ENCODE measurements at regions not wholly inside any gene's neighbourhood (a gene's known extent, or its start where the extent isn't known, plus 50 kb on each side); places are given as distances from the start of the nearest gene placed in this dataset.
"Not testable (repeated sequence)": the region's sequence is repeated elsewhere in the genome, so short reads cannot be mapped to it uniquely, and the experiment has no call there.

DNA sequence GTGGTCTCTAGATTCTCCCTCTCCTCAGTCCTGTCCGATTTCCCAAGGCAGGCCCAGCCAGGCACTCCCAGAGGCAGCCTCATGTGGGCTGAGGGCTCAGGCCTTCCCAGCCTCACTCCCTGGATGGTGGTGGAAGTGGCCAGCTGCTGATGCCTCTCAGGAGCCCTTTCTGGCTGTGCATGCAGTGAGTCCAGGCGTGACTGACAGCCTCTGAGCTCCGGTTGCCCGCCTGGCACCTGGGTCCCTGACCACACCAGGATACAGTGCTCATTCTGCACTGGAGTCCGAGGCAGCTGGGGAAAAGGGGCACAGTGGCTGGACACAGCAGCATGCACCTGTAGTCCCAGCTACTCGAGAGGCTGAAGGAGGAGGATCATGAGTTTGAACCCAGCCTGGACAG lies 132.6 kb downstream of the CUL2 start:
- DNase-seq (ENCODE audit: low read depth in 2 of 2) = no peak

DNA sequence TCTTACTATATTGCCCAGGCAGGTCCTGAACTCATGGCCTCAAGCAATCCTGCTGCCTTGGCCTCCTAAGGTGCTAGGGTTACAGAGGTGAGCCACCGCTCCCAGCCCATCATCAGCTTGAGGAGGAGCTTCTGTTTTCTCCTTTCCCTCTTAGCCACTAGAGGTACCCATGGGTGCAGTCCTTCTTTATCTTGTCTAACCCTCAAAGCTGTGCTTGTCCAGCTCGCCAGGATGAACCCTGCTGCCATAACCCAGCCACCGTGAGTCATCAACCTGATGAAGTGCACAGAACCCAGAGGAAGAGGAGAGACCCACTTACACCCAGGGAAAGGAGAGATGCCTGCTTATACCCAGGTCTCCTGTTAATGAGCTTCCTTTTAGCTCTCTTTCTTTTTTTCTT lies 133.4 kb downstream of the CUL2 start:
- no peak for DNase-seq (ENCODE audit: low read depth in 2 of 2)

DNA sequence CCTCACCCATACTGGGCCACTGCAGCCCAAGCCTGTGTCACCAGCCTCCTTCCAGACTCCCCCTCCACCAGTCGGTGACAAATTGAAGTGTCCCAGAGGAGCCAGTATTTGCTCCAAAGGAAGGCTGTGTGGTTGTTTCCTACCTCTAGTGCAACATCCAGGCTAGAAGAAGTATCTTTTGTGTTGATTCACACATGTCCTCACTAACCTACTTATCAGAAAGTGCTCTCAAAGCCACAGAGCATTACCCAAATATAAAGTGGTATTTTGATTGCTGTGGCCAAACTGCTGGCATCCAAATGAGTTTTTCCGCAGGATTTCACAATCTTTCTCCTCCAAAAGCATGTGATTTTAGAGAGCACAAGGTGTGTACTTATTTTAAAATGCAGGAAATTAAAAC lies 134.8 kb downstream of the CUL2 start:
- no peak for DNase-seq (ENCODE audit: low read depth in 2 of 2)

DNA sequence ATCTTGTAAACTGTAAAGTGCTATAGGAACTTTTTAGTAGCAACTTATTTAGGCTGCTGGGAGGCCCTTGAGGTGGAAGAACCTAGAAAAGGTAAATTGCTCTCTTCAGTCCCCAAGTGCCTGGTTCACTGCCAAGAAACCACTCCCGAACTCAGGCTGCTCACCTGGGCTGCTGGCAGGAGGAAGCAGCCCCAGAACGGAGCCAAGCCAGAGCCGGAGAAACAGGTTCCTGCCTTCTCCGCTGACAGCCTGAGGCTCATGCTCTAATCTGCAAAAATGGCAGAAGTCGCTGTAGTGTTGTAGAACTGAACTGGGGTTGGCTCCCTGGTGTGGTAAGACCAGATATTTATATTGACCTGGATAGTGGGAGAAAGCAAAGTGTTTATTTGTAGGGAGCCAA lies 136.0 kb downstream of the CUL2 start:
- no peak for DNase-seq (ENCODE audit: low read depth in 2 of 2)

DNA sequence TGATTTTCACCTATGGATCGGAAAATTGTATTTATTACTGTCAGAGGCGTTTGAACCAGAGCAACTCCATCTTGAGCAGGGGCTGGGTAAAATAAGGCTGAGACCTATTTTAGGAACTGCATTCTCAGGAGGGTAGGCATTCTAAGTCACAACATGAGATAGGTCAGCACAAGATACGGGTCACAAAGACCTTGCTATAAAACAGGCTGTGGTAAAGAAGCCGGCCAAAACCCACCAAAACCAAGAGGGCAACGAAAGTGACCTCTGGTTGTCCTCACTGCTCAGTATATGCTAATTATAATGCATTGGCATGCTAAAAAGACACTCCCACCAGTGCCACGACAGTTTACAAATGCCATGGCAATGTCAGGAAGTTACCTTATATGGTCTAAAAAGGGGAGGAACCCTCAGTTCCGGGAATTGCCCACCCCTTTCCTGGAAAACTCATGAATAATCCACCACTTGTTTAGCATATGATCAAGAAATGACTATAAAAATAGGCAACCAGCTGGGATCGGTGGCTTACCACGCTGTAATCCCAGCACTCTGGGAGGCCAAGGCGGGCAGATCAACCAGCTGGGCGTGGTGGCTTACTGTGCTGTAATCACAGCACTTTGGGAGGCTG lies 136.3 kb upstream of the PARD3 start:
- DNase-seq (ENCODE audit: low read depth in 2 of 2) = peak in 1 of 2 donors; percentile 7

DNA sequence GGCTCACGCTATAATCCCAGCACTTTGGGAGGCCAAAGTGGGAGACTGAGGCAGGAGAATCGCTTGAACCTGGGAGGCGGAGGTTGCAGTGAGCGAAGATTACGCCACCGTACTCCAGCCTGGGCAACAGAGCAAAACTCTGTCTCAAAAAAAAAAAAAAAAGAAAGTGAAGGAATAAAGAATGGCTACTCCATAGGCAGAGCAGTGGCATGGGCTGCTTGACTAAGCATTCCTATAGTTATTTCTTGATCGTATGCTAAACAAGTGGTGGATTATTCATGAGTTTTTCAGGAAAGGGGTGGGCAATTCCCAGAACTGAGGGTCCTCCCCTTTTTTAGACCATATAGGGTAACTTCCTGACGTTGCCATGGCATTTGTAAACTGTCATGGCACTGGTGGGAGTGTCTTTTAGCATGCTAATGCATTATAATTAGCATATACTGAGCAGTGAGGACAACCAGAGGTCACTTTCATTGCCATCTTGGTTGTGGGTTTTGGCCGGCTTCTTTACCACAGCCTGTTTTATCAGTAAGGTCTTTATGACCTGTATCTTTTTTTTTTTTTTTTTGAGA lies 130.9 kb upstream of the PARD3 start:
- DNase-seq (ENCODE audit: low read depth in 2 of 2) = not testable (repeated sequence)

DNA sequence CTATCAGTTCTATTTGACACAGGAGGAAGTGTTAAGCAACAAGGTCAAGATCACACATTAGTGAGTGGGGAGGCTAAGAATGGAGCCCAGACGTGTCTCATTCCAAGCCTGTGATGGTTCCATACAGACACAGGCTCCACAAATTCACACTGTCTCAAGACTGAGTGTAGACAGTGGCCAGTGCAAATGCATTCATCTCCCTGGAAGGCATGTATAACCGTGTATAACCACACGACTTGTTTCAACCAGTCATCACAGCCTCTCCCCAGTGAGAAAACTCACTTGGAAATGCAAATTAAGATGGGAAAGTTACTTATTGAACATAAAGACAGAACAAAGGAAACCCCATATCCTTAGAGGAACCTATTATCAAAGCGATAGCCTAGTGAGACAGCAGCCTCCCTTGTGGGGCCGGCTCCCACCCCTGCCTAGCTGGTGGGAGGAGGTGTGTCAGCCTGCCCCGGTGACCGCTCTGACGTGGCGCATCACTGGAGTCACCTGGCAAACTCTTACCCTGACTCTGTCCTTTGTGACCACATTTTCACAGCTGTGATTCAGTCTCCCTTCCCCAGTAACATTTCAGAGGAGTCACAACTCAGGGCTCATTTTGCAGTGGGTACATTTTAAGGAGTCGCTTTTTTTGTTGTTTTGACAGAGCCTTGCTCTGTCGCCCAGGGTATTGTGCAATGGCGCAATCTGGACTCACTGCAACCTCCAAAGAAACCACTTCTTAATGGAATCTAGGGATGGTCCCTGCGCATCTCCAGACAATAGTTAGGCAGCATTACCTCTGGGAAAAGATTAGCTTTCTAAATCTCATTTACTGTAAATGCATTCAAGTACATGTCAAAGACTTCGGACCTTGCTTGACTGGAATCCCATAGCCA lies 126.6 kb upstream of the PARD3 start:
- DNase-seq (ENCODE audit: low read depth in 2 of 2) = no peak

DNA sequence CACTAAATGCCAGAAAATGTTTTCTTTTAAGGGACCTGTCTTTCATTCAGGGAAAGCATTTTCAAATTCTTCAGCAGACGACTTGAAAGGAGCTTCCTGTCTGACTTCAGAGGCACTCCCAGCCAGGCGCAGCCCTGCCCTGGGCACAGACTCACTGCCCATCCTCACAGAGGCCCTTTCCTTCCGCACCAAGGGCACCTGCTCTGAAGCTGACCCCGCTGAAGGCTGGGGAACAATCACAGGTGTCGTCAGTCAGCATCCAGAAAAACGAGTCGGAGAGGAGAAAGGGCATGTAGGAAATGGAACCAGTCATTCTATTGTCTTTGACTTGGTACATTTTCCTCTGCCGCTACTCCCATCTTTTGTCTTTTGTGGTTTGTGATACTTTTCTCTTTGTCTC lies 125.3 kb upstream of the PARD3 start:
- no peak for DNase-seq (ENCODE audit: low read depth in 2 of 2)

DNA sequence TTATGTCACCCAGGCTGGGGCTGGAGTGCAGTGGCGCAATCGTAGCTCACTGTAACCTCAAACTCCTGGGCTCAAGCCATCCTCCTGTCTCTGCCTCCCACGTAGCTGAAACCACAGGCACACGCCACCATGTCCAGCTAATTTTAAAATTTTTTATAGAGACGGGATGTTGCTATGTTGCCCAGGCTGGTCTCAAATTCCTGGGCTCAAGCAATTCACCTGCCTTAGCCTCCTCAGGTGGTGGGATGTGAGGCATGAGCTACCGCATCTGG lies 123.2 kb upstream of the PARD3 start:
- no peak for DNase-seq (ENCODE audit: low read depth in 2 of 2)

DNA sequence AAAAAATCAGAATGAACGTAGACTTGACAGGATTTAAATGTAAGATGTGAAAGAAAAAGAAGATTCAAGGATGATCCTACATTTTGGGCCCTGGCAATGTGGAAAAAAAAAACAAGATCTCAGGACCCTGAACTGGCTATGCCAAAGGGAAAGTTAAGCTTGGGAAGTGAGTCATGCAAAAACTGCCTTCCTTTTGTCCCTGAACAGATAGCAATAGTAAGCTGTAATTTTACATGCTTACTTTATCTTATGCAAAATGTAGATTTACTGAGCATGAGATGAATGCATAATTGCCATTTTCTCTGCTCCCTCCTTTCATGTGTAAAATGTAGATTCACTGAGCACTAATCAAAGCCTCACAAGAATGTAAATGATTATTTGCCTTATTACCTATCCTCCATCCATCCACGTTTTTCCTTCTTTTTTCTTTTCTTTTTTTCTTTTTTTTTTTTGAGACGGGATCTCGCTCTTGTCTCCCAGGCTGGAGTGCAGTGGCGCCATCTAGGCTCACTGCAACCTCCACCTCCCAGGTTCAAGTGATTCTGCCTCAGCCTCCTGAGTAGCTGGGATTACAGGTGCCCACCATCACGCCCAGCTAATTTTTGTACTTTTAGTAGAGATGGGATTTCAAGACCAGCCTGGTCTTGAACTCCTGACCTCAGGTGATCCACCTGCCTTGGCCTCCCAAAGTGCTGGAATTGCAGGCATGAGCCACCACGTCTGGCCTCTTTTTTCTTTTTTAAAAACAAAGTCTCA lies 122.7 kb upstream of the PARD3 start:
- DNase-seq (ENCODE audit: low read depth in 2 of 2) = not testable (repeated sequence)

DNA sequence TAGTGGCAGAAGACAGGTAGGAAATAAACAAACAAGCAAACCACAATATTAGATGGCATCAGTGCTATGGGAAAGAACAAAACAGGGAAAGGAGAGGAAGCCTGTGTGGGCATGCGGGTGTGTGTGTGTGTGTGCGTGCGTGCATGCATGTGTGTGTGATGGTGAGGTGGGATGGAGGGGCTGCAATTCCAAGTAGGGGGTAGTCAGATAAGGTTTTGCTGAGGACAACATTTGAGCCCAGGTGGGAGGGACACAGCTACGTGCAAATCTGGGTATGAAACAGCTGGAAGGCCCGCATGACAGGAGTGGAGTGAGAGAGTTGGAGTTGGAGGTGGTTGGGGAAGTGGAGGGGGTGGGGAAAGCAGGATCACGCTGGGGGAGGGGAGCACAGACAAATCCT lies 121.0 kb upstream of the PARD3 start:
- no peak for DNase-seq (ENCODE audit: low read depth in 2 of 2)

DNA sequence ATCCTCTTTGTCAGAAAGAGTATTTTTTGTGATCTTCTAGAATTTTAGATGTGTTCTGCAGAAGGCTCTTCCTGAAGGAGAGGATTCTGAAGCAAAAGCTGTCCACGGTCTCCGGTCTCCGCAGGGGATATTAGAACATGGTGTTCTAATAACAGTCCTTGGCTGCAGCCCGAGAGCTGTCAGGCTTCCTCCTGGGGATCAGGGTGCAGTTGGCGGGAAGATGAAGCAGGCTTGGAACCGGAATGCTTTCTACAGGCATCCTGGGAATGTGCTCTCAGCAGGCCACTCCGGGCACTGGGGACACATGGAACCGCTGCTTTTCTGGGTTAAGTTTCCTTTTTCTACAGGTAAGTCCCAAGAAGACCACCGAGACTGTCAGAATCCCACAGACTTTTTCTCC lies 118.6 kb upstream of the PARD3 start:
- no peak for DNase-seq (ENCODE audit: low read depth in 2 of 2)

DNA sequence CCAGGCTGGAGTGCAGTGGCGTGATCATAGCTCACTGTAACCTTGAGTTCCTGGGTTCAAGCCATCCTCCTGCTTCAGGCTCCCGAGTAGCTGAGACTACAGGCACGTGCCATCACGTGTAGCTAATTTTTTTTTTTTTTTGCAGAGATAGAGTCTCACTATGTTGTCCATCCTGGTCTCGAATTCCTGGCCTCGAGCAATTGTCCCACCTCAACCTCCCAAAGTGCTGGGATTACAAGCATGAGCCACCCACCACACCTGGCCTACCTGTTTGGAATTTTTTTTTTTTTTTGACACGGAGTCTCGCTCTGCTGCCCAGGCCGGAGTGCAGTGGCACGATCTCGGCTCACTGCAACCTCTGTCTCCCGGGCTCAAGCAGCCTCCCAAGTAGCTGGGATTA lies 117.1 kb upstream of the PARD3 start:
- DNase-seq (ENCODE audit: low read depth in 2 of 2) = no peak

DNA sequence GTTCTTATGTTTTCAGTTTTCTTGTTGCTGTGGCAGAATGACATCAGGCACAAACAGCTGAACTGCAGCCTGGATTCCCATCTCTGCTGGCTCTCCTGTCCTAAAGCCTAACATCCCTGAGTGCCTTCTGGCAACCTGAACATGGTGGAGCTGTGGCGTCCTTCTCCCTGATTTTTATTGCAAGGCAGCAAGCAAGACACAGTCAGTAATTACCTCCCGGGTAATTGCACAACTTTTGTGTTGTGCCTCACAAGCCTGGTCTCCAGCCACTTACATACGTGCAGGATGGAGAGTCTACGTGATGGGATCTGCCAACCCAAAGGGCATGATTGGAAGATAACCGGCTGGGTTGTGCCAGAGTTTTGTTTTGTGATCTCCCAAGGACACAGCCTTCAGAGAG lies 116.1 kb upstream of the PARD3 start:
- no peak for DNase-seq (ENCODE audit: low read depth in 2 of 2)

DNA sequence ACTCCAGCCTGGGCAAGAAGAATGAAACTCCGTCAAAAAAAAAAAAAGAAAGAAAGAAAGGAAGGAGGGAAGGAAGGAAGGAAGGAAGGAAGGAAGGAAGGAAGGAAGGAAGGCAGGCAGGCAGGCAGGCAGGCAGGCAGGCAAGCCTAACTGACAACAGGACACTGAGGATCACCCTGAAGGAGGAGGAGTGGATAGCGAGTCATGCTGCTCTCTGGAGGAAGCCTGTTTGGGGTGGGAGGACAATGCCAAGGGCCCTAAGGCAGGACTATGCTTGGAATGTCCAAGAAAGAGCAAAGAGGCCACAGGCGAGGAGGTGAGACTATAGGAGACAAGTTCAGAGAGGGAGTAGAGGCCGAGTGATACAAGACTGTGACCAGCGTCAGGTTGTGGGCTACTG lies 107.0 kb upstream of the PARD3 start:
- DNase-seq (ENCODE audit: low read depth in 2 of 2) = no peak

DNA sequence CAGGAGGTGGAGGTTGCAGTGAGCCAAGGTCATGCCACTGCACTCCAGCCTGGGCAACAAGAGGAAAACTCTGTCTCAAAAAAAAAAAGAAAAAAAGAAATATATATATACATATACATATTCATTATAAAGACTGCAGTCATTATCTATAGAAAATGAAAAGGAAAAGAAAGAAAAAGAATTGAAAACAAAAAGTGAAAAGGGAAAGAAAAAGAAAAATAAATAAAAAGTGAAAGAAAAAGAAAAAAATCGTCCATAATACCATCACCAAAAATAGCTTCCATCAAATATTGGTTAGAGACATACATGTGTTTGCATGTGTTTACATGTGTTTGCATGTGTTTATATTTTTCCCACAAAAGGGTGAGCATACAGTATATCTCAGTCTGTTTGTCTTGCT lies 105.5 kb upstream of the PARD3 start:
- no peak for DNase-seq (ENCODE audit: low read depth in 2 of 2)

DNA sequence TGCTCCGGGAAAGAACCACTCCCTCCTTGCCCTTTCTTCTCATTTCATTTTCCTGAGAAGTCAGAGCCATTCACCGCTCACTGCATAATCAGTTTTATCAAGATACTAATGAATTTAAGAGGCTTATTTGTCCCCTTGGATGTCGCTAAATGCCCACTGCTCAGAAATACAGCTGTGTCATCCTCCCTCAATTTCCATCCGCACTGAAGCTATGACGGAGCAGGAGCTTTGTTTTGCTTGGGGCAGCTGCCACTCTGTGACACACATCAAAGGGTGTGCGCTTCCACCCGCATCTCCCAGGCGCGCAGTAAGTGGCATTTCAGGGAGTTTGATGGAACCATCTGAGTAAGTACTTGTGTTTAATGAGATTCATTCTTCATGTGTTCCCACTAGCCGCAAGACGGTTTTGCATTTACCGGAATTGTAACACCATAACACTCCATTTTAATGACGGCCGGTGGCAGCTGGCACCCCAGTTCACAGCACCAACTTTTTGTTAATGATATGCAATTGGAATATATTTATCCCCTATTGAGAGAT lies 103.8 kb upstream of the PARD3 start:
- DNase-seq (ENCODE audit: low read depth in 2 of 2) = no peak

DNA sequence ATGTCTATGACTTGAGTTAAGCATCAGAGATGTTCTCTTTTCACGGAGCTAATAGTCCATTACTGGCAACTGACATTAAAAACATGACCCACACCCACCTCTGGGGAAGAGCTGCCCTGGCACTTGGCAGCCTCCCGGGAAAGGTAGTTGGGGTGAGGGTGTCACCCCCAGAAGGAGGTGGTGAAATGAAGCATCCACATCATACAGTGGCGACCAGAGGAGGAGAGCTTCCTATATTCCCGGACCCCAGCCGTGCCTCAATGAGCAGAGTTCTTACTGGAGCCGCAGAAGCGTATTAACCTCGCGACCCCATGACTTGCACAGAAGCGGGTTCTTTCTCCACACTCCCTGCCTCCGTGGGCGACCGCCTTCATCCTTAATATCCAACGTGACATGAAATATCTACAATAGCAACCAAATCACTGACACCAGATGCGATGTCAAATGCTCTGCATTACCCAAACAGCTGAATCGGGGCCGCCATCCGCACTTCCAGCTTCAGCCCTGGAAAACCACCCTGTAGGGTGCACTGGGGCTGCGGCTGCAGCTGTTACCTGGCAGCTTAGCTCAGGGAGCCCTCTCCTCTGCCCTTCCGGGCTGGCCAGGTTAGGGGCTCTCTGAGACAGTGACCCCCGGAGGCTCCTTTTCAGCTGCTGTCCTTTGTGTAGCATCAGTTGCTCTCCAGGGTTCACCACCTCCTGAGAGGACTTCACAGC lies 103.1 kb upstream of the PARD3 start:
- DNase-seq (ENCODE audit: low read depth in 2 of 2) = no peak

DNA sequence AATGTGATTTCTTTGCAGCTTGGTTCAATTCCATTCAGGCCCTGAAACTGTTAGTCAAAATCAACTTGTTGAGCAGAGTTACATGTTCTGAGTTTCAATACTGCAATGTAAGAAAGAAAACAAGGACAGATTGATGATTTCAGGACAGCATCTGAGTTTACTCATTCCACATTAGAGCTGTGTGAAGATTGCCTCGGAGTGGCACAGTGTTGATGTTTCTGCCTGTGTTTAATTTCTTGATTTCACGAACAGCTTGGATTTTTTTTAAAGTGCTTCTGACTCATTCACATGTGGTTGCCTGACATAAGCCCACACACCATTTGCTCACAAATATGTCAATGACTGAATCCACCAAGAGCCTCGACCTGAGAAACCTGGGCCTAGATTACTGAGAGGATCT lies 101.2 kb upstream of the PARD3 start:
- no peak for DNase-seq (ENCODE audit: low read depth in 2 of 2)

DNA sequence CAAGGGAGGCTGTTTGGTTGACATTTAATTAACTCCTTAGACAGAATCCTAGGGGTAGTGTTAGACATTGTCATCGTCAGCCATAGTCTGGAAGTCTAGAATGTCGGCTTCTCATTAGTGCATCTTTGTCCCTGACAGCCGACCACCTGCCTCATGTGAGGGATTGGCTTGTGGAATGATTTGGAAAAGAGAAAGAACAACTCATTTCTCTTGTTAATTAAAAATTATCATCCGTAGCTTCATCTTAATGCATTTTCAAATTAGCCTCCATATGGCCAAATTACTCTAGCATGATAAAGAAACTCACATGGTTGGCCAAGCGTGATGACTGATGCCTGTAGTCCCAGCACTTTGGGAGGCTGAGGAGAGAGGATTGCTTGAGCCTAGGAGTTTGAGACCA lies 97.7 kb upstream of the PARD3 start:
- DNase-seq (ENCODE audit: low read depth in 2 of 2) = no peak

DNA sequence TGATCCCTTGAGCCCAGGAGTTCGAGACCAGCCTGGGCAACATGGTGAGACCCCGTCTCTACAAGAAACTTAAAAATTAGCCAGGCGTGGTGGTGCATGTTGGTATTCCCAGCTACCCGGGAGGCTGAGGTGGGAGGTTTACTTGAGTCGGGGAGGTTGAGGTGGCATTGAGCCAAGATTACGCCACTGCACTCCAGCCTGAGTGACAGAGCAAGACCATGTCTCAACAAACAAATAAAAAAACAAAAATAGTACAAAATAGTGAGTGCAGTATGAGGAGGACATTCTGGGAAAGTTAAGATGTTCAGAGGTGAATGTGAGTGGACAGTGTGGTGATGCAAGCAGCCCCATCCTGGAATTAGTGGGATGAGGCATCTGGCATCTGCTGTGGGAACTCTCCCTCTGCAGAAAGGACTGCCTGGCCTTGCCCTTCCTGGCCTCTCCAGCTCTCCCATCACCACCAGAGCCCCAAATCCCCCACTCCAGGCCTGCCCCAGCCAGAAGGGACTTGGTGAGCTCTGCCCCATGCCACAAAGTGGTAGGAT lies 96.6 kb upstream of the PARD3 start:
- DNase-seq (ENCODE audit: low read depth in 2 of 2) = no peak

DNA sequence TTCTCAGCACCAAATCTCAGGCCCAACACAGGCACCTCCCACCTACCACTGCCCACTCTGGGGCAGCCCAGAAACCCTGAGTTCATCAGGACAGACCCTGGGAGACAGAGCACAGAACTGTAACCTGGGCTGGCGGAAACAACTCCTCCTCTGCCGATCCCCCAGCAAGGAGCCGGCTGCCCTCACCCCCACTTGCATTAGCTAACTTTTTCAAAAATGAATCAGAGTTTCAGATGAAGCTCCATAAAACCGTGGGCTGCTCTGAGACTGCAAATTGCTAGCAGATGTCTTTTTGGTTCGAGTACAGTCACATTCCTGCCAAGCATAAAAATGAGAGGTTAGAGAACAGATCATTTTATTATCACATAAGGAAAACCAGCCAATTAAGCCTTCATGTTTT lies 93.4 kb upstream of the PARD3 start:
- no peak for DNase-seq (ENCODE audit: low read depth in 2 of 2)

Measured in stimulated activated CD4-positive, alpha-beta T cell treated with anti-CD3 and anti-CD28 coated beads, Interleukin-1b, Interleukin-23, amount 100 ng/mL, for 4 hours (primary cell).